Aorta (tissue), 5 donors: ENCODE measurements at regions not wholly inside any gene's neighbourhood (a gene's known extent, or its start where the extent isn't known, plus 50 kb on each side); places are given as distances from the start of the nearest gene placed in this dataset.

Experiments used
- ATAC-seq: fragments of 200-7000 bp; cut with Tn5 transposase; one replicate; pipeline ENCODE4 v1.9.1; 2022; ENCODE audit warnings: moderate library complexity; ENCODE audit not compliant: low FRiP score
- DNase-seq, 2 donors: peaks; one replicate each; pipeline ENCODE4 v3.0.0-alpha.2; 2020
- H3K27ac ChIP-seq, 2 donors: one replicate each; pipeline ENCODE4 v1.5.1; 2013; ENCODE audit warnings: low read length in 2 of 2, mild to moderate bottlenecking in 2 of 2, moderate library complexity in 2 of 2, control low read depth in 1 of 2, inconsistent platforms in 1 of 2, low read depth in 1 of 2
- H3K27me3 ChIP-seq, 2 donors: one replicate each; pipeline ENCODE4 v1.6.1; 2013; ENCODE audit warnings: control low read depth in 1 of 2, low read length in 1 of 2, mild to moderate bottlenecking in 1 of 2, moderate library complexity in 1 of 2; ENCODE audit not compliant: insufficient read depth in 2 of 2, control insufficient read depth in 1 of 2
- H3K36me3 ChIP-seq, 2 donors: one replicate each; pipeline ENCODE4 v1.6.1; 2013; ENCODE audit warnings: control low read depth in 1 of 2, low read length in 1 of 2, mild to moderate bottlenecking in 1 of 2; ENCODE audit not compliant: insufficient read depth in 2 of 2, control insufficient read depth in 1 of 2
- H3K4me1 ChIP-seq, 2 donors: one replicate each; pipeline ENCODE4 v1.6.1; 2013; ENCODE audit warnings: low read length in 2 of 2, control low read depth in 1 of 2, mild to moderate bottlenecking in 1 of 2, moderate library complexity in 1 of 2; ENCODE audit not compliant: insufficient read depth in 2 of 2, control insufficient read depth in 1 of 2
- H3K4me3 ChIP-seq, 2 donors: one replicate each; pipeline ENCODE4 v1.5.1; 2013; ENCODE audit warnings: low read length in 2 of 2, control low read depth in 1 of 2, mild to moderate bottlenecking in 1 of 2
- H3K9me3 ChIP-seq: one replicate; pipeline ENCODE4 v1.6.1; 2013; ENCODE audit warnings: mild to moderate bottlenecking, low read length; ENCODE audit not compliant: control insufficient read depth
- WGBS, 2 donors: extraction: QIAGEN DNeasy Blood & Tissue Kit; methylation state at CpG; one replicate each; pipeline ENCODE4 v1.1.7; 2013; 5-methylcytosine and 5-hydroxymethylcytosine counted together
- intact Hi-C, 2 donors: fragments of 100-400 bp; cut with DNase I; formaldehyde crosslinking; loops; one replicate each; pipeline versions ENCODE4 v1.14.2 to v1.15.0; 2022
- donor health status: healthy with polysubstance abuse.
- donor health status: Bipolar disorder and iron deficiency.
- donor health status: DM: no; HTN: no; CAD: no.
- donor health status: DM: no; HTN: no; CAD: no.
- donor health status: DM: yes; HTN: yes; CAD: no.

DNA sequence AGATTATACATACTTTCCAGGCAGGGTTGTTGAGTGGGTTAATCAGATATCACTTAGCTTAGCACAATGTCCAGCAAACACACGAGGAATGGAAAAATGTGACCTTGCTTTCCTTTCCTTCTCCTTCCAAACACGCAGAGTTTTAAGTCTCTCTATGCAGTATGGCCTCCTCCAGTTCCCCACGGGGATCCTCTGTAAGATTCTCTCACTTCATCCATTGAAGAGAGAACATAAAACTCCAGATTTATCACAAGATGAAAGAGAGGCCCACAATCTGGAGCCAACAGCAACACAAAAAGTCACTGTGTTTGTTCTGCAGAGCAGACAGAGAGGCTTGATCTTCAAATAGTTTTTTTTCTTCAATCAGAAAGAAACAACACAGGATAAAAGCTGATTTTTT is 336.8 kb upstream of the CLNK start:
- DNase-seq (no peak), ATAC-seq (no peak)
- intact Hi-C loops: no loop called here
- no peaks in the 10 kb centered on the region for H3K36me3 ChIP-seq
- no peak overlapping the region for H3K4me3 ChIP-seq
- peaks cover 1% of the 10 kb centered on the region for H3K9me3 ChIP-seq
- H3K4me1 ChIP-seq: no peaks in the 10 kb centered on the region
- H3K27ac ChIP-seq: no peak overlapping the region
- no peaks in the 10 kb centered on the region for H3K27me3 ChIP-seq
- 7 to 12% methylated on average over 3 of the region's 3 CpGs for WGBS, 2 donors

DNA sequence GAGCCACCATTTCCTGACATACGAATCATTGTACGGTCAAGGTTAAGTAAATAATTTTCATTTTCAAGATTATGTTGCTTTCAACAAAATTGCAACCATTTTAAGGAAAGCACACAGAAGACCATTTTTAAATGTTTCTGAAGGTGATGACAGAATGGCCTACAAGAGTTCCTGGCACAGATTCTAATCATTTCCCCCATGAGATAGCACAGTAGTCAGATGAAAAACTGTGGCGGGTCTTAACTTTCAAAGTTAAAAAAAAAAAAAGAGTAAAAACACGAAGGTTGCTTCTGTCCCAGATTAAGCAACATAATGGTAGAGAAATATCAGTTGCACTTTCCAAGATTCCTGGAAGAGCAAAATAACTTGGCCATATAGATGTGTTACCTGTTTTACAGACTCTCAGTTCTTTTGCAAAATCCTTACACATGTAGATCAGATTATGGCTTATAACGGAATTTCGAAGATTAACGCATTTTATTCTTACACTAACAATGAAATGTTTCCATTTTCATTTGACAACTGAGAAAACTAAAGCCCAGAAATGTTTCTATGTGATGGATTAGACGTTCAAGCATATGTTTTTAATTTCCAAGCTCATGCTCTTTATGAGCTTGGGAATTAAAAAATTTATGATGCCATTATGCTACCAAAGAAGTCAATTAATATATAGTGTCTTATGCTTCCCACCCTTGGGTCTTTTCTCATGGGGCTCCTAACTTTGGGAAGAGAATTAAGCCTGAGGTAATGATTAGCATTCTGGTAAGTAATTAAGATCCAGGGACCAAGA is 335.1 kb upstream of the CLNK start:
- Histone ChIP-seq H3K9me3 (peaks cover 3% of the 10 kb centered on the region), H3K27me3 (no peaks in the 10 kb centered on the region), H3K36me3 (no peaks in the 10 kb centered on the region), H3K4me3 (no peak overlapping the region), H3K27ac (no peak overlapping the region), H3K4me1 (no peaks in the 10 kb centered on the region)
- intact Hi-C loops: no loop called here
- WGBS, 2 donors: 62 to 69% methylated on average over 8 of the region's 8 CpGs
- no peak for ATAC-seq
- DNase-seq: no peak

DNA sequence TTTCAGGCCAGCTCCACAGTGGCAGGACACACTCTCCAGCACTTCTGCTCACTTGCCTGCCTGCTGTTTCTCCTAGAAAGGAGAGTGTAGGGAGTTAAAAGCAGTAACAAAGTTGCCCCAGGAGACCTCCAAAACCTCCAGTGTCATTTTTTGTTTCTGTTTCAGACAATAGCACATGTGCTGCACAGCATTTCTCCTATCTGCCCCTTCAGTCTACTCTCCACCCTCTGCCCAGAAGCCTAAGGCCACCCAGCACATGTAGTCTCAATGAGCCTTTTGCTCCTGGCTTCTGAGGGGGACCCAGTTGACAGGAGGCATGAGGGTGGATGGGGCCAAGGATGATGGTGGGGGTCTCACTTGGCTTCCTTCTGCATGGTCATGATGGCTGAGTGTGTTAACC is 329.6 kb upstream of the CLNK start:
- intact Hi-C loops: no loop called here
- Histone ChIP-seq H3K4me1 (no peaks in the 10 kb centered on the region), H3K4me3 (no peak overlapping the region), H3K27ac (no peak overlapping the region), H3K9me3 (peaks cover 3% of the 10 kb centered on the region), H3K36me3 (no peaks in the 10 kb centered on the region), H3K27me3 (no peaks in the 10 kb centered on the region)
- DNase-seq: no peak
- ATAC-seq: no peak

GRCh38 chr4:11013094-11013664 is 328.6 kb upstream of the CLNK start:
- Histone ChIP-seq H3K27ac (no peak overlapping the region), H3K4me1 (no peaks in the 10 kb centered on the region), H3K4me3 (no peak overlapping the region), H3K36me3 (no peaks in the 10 kb centered on the region), H3K9me3 (peaks cover 5% of the 10 kb centered on the region), H3K27me3 (no peaks in the 10 kb centered on the region)
- intact Hi-C loops: no loop called here
- ATAC-seq (no peak), DNase-seq (no peak)
- 58 to 62% methylated on average over 3 of the region's 3 CpGs for WGBS, 2 donors

- DNase-seq (no peak), ATAC-seq (no peak)
- WGBS, 2 donors: 91 to 94% methylated on average over 3 of the region's 3 CpGs
- Histone ChIP-seq H3K36me3 (no peaks in the 10 kb centered on the region), H3K4me3 (no peak overlapping the region), H3K27ac (no peak overlapping the region), H3K27me3 (no peaks in the 10 kb centered on the region), H3K4me1 (no peaks in the 10 kb centered on the region), H3K9me3 (peaks cover 5% of the 10 kb centered on the region)
- intact Hi-C loops: no loop called here
Measured at GRCh38 chr4:11011249-11011648, 326.7 kb upstream of the CLNK start.

DNA sequence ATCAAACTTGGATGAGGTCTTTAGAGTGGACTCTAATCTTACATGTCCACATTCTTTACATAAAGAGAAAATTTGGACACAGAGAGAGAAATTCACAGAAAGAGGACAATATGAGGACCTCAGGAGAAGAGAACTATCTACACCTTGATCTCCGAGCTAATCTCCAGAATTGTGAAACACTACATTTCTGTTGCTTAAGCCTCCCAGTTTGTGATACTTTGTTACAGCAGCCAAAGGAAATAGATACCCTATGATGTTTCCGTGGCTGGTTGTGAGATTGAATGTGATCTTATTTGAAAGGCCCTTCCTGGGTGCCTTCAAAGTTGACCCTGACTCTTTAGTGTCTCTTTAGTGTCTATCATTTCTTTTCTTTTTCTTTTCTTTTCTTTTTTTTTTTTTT is 326.1 kb upstream of the CLNK start:
- intact Hi-C loops: no loop called here
- H3K27me3 ChIP-seq: no peaks in the 10 kb centered on the region
- no peak overlapping the region for H3K27ac ChIP-seq
- H3K9me3 ChIP-seq: peaks cover 5% of the 10 kb centered on the region
- 96 to 97% methylated on average over 2 of the region's 2 CpGs for WGBS, 2 donors
- H3K36me3 ChIP-seq: no peaks in the 10 kb centered on the region
- no peak overlapping the region for H3K4me3 ChIP-seq
- DNase-seq (no peak), ATAC-seq (no peak)
- no peaks in the 10 kb centered on the region for H3K4me1 ChIP-seq

DNA sequence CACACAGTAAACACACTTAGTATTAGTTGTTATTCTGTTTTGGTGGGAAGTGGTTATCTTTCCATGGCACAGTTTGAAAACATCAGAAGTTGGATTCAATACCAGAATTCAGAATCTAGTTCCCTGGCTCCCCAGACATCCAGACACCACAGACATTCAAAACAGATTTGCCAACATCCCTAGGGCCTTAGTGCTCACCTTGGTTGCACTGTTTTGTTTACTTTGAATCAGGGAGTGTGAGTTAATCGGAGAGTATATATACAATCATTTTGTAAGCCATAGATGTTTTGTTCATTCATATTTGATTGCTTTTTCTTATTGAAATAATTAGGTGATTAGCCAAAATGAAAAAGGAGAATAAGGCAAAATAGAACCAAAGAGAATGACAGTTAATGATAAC is 324.7 kb upstream of the CLNK start:
- Histone ChIP-seq H3K4me1 (no peaks in the 10 kb centered on the region), H3K4me3 (no peak overlapping the region), H3K36me3 (no peaks in the 10 kb centered on the region), H3K27me3 (no peaks in the 10 kb centered on the region), H3K9me3 (peaks cover 5% of the 10 kb centered on the region), H3K27ac (no peak overlapping the region)
- ATAC-seq (no peak), DNase-seq (no peak)
- intact Hi-C loops: no loop called here
- WGBS, 2 donors: 89 to 100% methylated on average over 1 of the region's 1 CpG

DNA sequence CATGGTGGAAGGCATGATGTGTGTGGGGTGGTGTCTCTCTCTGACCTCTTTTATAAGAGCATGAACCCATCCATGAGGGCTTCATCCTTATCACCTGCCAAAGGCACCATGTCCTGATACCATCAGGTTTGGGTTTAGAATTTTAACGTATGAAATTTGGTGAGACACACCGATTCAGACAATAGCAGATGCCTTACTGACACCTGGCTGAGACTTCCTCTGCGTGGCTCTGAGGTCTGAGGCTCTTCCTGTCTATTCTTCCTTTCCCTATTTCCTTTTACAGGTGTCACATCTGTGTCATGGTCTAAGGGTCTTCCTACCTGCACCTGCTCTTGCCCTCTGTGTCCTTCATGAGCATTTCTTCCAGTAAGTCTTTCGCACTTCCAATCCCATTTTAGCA is 320.7 kb upstream of the CLNK start:
- intact Hi-C loops: no loop called here
- no peak for ATAC-seq
- Histone ChIP-seq H3K4me3 (no peak overlapping the region), H3K27ac (no peak overlapping the region), H3K36me3 (no peaks in the 10 kb centered on the region), H3K9me3 (peaks cover 5% of the 10 kb centered on the region), H3K4me1 (no peaks in the 10 kb centered on the region), H3K27me3 (no peaks in the 10 kb centered on the region)
- WGBS, 2 donors: 92 to 93% methylated on average over 4 of the region's 4 CpGs
- no peak for DNase-seq

GRCh38 chr4:11004818-11005217 is 320.2 kb upstream of the CLNK start:
- no peak for ATAC-seq
- no peaks in the 10 kb centered on the region for H3K27me3 ChIP-seq
- no peaks in the 10 kb centered on the region for H3K36me3 ChIP-seq
- no peak overlapping the region for H3K27ac ChIP-seq
- no peaks in the 10 kb centered on the region for H3K4me1 ChIP-seq
- 92 to 94% methylated on average over 6 of the region's 6 CpGs for WGBS, 2 donors
- peaks cover 5% of the 10 kb centered on the region for H3K9me3 ChIP-seq
- no peak for DNase-seq
- H3K4me3 ChIP-seq: no peak overlapping the region
- intact Hi-C loops: no loop called here
